Inflammatory macrophage treated with lipopolysaccharide for 1 hour (primary cell): ENCODE measurements at regions not wholly inside any gene's neighbourhood (a gene's known extent, or its start where the extent isn't known, plus 50 kb on each side); places are given as distances from the start of the nearest gene placed in this dataset.

Source experiments
- DNase-seq, 2 donors: peaks; one replicate each; pipeline ENCODE4 v3.0.0-alpha.2; 2020 to 2022

GRCh38 chr4:178633263-178633662 is 1191.0 kb upstream of the AGA start:
- DNase-seq: no peak

DNA sequence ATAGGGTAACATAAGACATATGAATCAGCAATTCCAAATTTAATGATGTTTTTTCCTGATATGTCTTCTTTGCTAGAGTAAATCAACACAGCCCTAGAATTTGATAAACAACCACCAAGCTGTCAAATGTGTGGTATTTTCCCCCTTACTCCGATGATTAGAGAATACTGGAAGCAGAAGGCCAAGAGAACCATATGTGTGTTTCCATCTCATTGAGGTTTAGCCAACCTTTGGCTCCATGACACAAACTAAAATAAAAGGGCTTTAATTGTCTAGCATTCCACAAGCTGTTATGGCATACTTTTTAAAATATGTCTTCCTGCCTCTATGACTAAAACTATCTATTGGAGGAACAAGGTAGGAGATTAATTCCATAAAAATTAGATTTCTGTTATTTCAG is 1222.4 kb upstream of the AGA start:
- no peak for DNase-seq

GRCh38 chr4:178665916-178666315 is 1223.7 kb upstream of the AGA start:
- DNase-seq: no peak

- no peak for DNase-seq
These were observed 1229.5 kb upstream of the AGA start for GRCh38 chr4:178671766-178672165.

DNA sequence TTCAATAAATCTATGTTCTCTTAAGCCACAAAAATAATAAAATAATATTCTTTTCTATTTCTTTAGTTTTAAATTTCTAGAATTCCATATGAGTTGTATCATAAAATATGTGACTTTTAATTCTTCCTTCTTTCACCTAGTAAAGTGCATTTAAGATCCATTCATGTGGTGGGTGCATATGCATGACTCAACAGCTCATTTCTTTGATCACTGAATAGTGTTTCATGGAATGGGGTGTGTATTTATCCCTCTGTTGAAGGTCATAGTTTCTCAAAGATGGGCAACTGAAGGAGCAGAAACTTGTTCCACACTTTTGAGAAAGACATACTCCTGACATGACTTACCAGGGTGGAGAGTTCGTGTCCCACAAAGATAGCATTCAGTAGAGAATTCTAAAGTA is 1230.3 kb upstream of the AGA start:
- no peak for DNase-seq

DNA sequence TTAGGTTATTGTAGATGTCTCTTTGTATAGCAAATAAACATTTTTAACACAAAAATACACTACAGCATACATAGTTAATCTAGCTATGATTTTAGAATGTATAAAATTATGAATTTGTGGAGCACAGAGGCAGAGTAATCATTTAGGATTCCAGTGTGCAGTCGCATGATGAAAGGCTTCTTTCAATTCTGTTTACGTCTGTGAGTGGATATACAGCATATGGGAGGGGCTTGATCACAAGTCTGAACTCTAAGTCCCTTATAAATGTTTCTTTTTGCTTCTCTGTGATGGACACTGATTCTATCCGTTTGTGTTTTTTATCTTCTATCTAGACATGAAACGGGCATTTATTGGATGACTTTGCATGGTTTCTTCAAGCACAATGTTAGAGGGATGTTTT is 1239.6 kb upstream of the AGA start:
- DNase-seq: no peak

DNA sequence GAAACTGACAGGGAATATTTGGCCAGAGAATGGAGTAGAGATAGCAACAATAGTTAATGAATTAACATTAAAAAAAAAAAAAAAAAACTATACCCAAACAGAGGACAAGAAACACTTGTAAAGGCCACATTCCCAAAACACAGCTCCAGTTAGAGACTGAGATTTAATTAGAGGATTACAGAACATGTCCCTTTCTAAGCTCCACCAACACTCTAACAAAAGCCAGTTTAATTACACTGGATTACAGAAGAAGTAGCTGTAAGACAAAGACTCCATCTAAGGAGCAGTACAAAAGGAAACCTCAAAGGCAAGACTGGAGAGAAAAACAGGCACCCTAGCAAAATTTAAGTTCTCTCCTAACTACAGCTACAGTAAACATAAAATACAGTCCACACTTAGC is 1247.7 kb upstream of the AGA start:
- no peak for DNase-seq

DNA sequence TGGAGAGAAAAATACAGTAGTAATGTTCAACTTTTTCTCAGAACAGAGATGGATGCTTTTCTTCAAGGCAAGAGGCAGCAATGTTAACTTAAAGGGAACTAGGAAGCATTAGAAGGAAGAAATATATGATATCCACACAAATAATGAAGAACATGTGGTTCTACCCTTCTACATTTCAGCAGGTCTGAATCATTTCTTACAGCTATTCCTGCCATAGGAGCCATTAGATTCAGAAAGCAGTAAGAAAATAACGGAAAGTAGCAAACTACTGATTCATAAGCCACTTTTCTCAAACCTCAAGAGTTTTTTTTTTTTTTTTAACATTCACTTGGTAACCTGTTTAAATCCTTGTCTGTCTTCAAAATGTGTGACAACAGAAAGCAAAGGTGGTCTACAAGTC is 1251.6 kb upstream of the AGA start:
- no peak for DNase-seq

DNA sequence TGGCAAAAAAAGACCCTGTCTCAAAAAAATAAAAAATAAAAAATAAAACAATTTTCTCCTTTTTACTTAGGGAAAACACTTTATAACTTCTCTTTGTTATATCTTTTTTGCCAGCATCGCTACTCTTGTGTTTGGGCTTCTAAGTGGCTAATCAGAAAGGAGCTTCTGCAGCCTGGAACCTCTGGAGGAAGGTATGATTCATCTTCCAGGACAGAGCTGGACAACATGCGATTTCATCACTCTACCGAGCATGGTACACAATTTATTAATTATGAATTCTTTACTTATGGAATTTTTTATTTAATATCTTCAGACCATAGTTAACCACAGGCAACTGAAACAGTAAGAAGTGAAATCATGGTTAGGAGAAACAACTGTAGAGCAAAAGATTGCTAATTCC is 1254.3 kb upstream of the AGA start:
- no peak for DNase-seq

GRCh38 chr4:178712486-178712885 is 1270.2 kb upstream of the AGA start:
- DNase-seq: no peak

- no peak for DNase-seq
These were observed 1295.8 kb upstream of the AGA start for GRCh38 chr4:178738026-178738425.

GRCh38 chr4:178745203-178745602 is 1303.0 kb upstream of the AGA start:
- no peak for DNase-seq

DNA sequence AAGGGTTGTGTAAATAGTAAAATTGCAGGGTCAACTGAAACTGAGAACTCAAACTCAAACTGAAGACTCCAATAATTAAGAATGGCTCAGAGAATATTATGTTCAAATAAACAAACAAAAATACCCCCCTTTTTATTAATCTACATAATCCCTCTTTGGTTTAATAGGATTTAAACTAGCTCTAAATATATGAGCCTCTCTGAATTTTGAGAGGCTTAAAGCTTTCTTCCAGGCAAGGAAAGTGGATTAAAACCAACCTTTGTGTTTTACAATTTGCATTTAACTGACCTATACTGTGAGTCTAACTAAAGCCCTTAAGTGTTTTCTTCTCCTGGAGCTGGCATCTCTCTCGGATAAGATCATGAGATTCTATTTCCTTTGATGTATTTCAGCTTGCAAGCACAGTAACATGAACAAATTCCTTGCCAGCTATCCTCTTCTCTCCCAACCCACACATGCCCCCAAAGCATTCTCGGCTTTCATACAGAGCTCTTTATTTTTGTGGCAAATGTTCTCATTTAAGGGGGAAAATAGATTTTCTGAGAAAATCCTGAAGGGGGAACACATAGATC is 1310.8 kb upstream of the AGA start:
- DNase-seq: no peak

DNA sequence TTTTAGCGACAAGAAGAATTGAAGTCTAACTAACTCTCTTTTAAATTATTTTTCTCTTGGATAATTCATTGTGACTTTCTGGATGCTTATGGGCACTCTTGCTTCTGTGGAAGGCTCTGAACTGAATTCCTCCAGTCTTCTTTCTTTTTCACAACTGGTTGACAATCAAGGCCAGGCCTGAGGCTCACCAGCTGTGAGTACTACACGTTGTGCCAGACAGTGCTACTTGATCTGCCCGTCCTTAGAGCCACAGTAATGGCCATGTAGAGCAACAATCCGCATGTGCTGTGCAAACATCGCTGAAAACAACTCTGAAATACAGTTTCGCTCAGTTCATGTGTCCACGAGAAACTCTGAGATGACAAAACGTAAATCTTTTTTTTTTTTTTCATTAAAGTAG is 1336.3 kb upstream of the AGA start:
- DNase-seq: no peak

GRCh38 chr4:178781779-178782178 is 1339.5 kb upstream of the AGA start:
- DNase-seq: no peak

DNA sequence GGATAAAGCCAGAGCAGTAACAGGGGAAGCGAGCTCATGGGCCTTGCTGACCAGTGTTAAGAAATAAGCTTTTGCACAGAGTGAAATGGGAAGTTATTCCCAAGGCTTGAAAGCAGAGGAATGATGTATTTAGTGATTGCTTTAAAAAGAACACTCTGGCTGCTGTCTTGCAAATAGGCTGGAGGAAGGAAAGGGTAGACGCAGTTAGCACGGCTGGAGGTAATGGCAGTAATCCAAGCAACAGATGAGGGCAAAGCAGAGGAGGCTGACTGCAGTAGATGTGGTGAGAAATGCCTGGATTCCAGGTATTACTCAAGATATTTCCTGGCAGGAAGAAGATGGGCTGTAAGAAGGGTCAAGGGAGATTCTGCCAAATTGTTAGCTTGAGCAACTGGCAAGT is 1342.3 kb upstream of the AGA start:
- DNase-seq: no peak

- no peak for DNase-seq
These were observed 1347.0 kb upstream of the AGA start for GRCh38 chr4:178789279-178789678.

- no peak for DNase-seq
These were observed 1357.0 kb upstream of the AGA start for GRCh38 chr4:178799204-178799603.

GRCh38 chr4:178808106-178808505 is 1365.9 kb upstream of the AGA start:
- DNase-seq: no peak

DNA sequence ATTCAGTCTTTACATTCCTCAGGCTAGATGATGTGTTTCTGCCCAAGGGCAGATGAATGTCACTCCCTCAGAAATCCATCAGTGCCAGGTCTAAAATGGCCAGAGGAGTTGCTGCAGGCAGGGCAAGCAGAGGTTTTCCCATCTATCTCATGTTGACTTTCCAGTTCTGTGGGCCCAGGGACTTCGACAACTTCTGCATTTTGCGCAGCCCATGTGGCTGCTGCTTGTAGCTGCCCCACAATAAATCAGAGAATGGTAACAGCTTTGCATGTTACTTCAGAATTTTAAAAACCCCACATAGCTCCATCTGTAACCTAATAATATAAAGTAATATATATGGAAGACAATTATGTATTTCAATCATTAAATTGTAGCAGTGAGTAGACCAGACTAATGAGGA is 1367.7 kb upstream of the AGA start:
- DNase-seq: no peak

- no peak for DNase-seq
These were observed 1369.1 kb upstream of the AGA start for GRCh38 chr4:178811356-178811755.

GRCh38 chr4:178812866-178813265 is 1370.6 kb upstream of the AGA start:
- DNase-seq: no peak

GRCh38 chr4:178814908-178815307 is 1372.7 kb upstream of the AGA start:
- no peak for DNase-seq

- DNase-seq: no peak
These were observed 1381.5 kb upstream of the AGA start for GRCh38 chr4:178823673-178824295.

DNA sequence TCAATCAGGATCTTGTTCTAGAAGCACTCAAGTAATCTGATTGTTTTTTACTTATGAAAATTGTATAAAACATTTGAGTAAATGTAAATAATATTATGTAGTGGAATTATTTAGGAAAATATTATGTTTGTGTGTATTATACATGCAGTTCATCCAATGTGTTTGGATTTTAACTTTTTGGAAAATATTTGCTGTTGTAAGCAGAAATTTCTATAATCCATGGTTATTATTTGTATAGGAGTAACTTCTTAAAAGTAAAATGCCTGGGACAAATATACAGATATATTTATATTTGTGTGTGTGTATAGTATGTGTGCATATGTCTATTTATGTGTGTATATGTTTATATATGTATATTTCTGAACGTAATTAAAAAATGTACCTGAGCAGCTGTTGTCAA is 1394.6 kb upstream of the AGA start:
- no peak for DNase-seq
